HepG2 (cell line): ENCODE measurements at regions not wholly inside any gene's neighbourhood (a gene's known extent, or its start where the extent isn't known, plus 50 kb on each side); places are given as distances from the start of the nearest gene placed in this dataset.

ENCODE experiments used
- ATAC-seq: fragments of 200-7000 bp; cut with Tn5 transposase; 3 replicates; pipeline ENCODE4 v1.9.1; 2020; ENCODE audit warnings: mild to moderate bottlenecking, moderate library complexity
- BruUV-seq: library from RNA; stranded (reverse); fragments of 400-500 nt; replicated peaks from 2 replicates; lab custom pipeline; 2021; lab: Mats Ljungman, UMichigan
- CTCF ChIA-PET: fragments of 300-600 bp; formaldehyde crosslinking; extraction: SDS; loops from one replicate; lab custom pipeline; 2021; ENCODE audit warnings: low total read pairs, inconsistent platforms, low intra/inter-chr PET ratio; lab: Yijun Ruan, JAX
- POLR2A ChIA-PET: fragments of 350-600 bp; sonication (Branson Sonifier 250); formaldehyde crosslinking; loops from one replicate; lab custom pipeline; 2020; ENCODE audit warnings: antibody characterized with exemption, inconsistent platforms; lab: Yijun Ruan, JAX
- DNase-seq: peaks from one replicate; pipeline ENCODE4 v3.0.0-alpha.2; 2015; ENCODE audit warnings: low spot score
- FAIRE-seq: peaks from 3 replicates; lab custom pipeline; 2011; peaks lifted over from hg19 to GRCh38; lab: Jason Lieb, UNC
- H2AFZ ChIP-seq: one replicate; pipeline ENCODE4 v1.6.1; 2011; ENCODE audit warnings: low read length, inconsistent platforms
- H3K27ac ChIP-seq: fragments of 300-600 bp; 3 replicates; pipeline ENCODE4 v1.8.0; 2011; ENCODE audit warnings: mixed run types, mild to moderate bottlenecking, mixed read lengths, low read length, inconsistent platforms; ENCODE audit not compliant: insufficient read depth; ENCODE audit errors: extremely low read length
- H3K27me3 ChIP-seq, 2 experiments: fragments of 200-600 bp in 1 of 2; 2 replicates in 1 of 2; 3 replicates in 1 of 2; pipeline versions ENCODE4 v1.6.0 to v1.8.0; 2011; ENCODE audit warnings: low read length in 2 of 2, mild to moderate bottlenecking in 2 of 2, moderate library complexity in 2 of 2, inconsistent platforms in 1 of 2; ENCODE audit not compliant: insufficient read depth in 2 of 2, control insufficient read depth in 1 of 2
- H3K36me3 ChIP-seq, 2 experiments: fragments of 200-600 bp in 1 of 2; replicated peaks in 1 of 2; 2 replicates in 1 of 2; 3 replicates in 1 of 2; pipeline versions ENCODE4 v1.5.1 to v1.8.0; 2011; ENCODE audit warnings: low read length in 2 of 2, inconsistent platforms in 1 of 2; ENCODE audit not compliant: insufficient read depth in 2 of 2, control insufficient read depth in 1 of 2
- H3K4me1 ChIP-seq: 2 replicates; pipeline ENCODE4 v1.5.1; 2012; ENCODE audit warnings: low read length, inconsistent platforms; ENCODE audit not compliant: insufficient read depth
- H3K4me2 ChIP-seq: 2 replicates; pipeline ENCODE4 v1.6.0; 2011; ENCODE audit warnings: low read depth, low read length, inconsistent platforms
- H3K4me3 ChIP-seq, 3 experiments: fragments of 200-600 bp in 1 of 3; sonication (generic), shearing (Covaris generic) in 1 of 3; replicated peaks in 1 of 3; 2 replicates each; pipeline ENCODE4 v1.5.1; 2011 to 2016; ENCODE audit warnings: low read length in 3 of 3, inconsistent platforms in 2 of 3, low read depth in 2 of 3, mild to moderate bottlenecking in 2 of 3, control low read depth in 1 of 3, mixed read lengths in 1 of 3; ENCODE audit not compliant: insufficient read depth in 1 of 3
- H3K79me2 ChIP-seq: one replicate; pipeline ENCODE4 v1.6.1; 2011; ENCODE audit warnings: low read length, inconsistent platforms; ENCODE audit not compliant: insufficient read depth
- H3K9ac ChIP-seq: 2 replicates; pipeline ENCODE4 v1.6.0; 2011; ENCODE audit warnings: mild to moderate bottlenecking, low read depth, low read length, inconsistent platforms; ENCODE audit not compliant: insufficient read depth
- H3K9me3 ChIP-seq: 2 replicates; pipeline ENCODE4 v1.5.1; 2012; ENCODE audit warnings: mild to moderate bottlenecking, low read length
- H4K20me1 ChIP-seq: 2 replicates; pipeline ENCODE4 v1.6.0; 2011; ENCODE audit warnings: inconsistent platforms, mild to moderate bottlenecking, low read length, moderate library complexity; ENCODE audit not compliant: insufficient read depth
- HNF4A ChIP-seq: sonication (generic); formaldehyde crosslinking; IDR thresholded peaks from 2 replicates; pipeline ENCODE4 v1.4.0; 2020; ENCODE audit warnings: missing genetic modification reagents
- HNF4G ChIP-seq, 2 experiments: sonication (generic) in 1 of 2; formaldehyde crosslinking in 1 of 2; IDR thresholded peaks; 2 replicates each; pipeline versions ENCODE4 v1.4.0 to v1.6.1; 2011 to 2020; ENCODE audit warnings: borderline replicate concordance in 2 of 2, low read depth in 2 of 2, mild to moderate bottlenecking in 2 of 2, low read length in 1 of 2, missing genetic modification reagents in 1 of 2, moderate library complexity in 1 of 2
- RARA ChIP-seq: IDR thresholded peaks from 2 replicates; pipeline ENCODE4 v1.6.1; 2016; ENCODE audit warnings: missing genetic modification reagents, missing compliant biosample characterization
- RXRA ChIP-seq: sonication (generic); formaldehyde crosslinking; IDR thresholded peaks from 2 replicates; pipeline ENCODE4 v1.5.1; 2020; ENCODE audit warnings: missing genetic modification reagents
- RXRB ChIP-seq: IDR thresholded peaks from 2 replicates; pipeline ENCODE4 v1.6.1; 2016; ENCODE audit warnings: borderline replicate concordance, missing genetic modification reagents, missing compliant biosample characterization
- SPEN ChIP-seq: sonication (generic); formaldehyde crosslinking; IDR thresholded peaks from 2 replicates; pipeline ENCODE4 v1.5.1; 2020; ENCODE audit warnings: low read depth, mild to moderate bottlenecking, missing genetic modification reagents
- WGBS: methylation state at CpG from one replicate; pipeline ENCODE4 v1.1.6; 2017; ENCODE audit warnings: low lambda C conversion rate; 5-methylcytosine and 5-hydroxymethylcytosine counted together
- in situ Hi-C: cut with HindIII; loops from 2 replicates; pipeline ENCODE4 v1.10.0; 2017; ENCODE audit warnings: low pct_unique_long_range_greater_than_20kb; ENCODE audit not compliant: extremely low pct_ligation_motif_present
- intact Hi-C: fragments of 100-400 bp; cut with micrococcal nuclease; formaldehyde crosslinking; loops from one replicate; pipeline ENCODE4 v1.10.0; 2022; ENCODE audit not compliant: unreplicated experiment
- TF ChIP-seq, protein P1 (sequence below): sonication (generic); formaldehyde crosslinking; IDR thresholded peaks from 2 replicates; pipeline ENCODE4; 2020; ENCODE audit warnings: missing genetic modification reagents, mild to moderate bottlenecking, borderline replicate concordance
- TF ChIP-seq, protein P2 (sequence below): sonication (generic); formaldehyde crosslinking; IDR thresholded peaks from 2 replicates; pipeline ENCODE4 v1.5.1; 2020; ENCODE audit warnings: mild to moderate bottlenecking, moderate library complexity, missing genetic modification reagents

DNA sequence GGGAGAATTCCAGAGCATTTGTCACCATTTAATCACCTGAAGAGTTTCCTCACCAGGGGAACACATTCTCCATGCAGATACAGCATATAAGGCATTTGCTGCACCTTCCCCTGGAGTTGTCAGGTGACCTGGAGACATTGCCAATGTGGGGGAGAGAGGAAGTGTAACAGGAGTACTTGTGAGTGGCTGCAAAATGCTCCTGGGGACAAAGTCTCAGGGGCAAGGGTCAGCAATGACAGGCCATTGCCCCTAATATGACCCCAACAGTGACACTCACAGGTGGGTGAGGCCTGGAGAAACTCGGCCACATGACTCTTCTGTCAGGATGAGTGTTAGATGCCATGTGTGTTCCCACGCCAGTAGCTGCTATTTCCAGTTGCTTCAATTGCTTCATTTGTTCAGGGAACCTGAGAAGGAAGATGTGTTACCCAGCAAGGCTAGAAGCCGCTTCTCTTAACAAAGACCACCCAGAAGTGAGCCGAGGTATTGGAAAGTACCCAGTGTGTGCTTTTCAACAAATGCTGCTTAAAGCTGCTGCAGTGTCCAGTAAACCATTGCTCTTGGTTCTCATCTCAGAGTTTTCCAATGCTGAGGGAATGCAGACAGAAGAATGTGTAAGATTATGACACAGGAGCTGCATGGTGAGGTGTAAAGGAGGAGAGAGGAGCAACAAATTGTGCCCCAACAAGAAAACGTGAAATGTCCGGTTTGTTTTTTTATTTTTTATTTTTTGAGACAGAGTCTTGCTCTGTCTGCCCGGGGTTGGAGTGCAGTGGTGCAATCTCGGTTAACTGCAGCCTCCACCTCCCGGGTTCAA is 128.2 kb upstream of the SLC44A1 start:
- 57% methylated on average over 7 of the region's 9 CpGs for WGBS
- intact Hi-C loops (no loop called here), in situ Hi-C loops (no loop called here)
- no peak overlapping the region for H3K27ac ChIP-seq
- H3K27me3 ChIP-seq, result peaks cover 0 to 7% of the 10 kb centered on the region in 2 experiments; a peak in 1 of 5 replicates
- FAIRE-seq, result no peak
- H3K79me2 ChIP-seq, result no peaks in the 10 kb centered on the region
- no TSS peak for BruUV-seq
- H3K9ac ChIP-seq, result no peak overlapping the region
- peaks cover 9% of the 10 kb centered on the region for H3K4me1 ChIP-seq
- TF ChIP-seq RXRA (CRISPR knock-in tag) (peak; percentile 48; the same call in 1 of the 2 replicates), SPEN (0 out of 2 replicates have a peak, but pooled peaks have one; percentile 22), HNF4G (IDR thresholded peaks at IDR 0.05; ENCODE audit: borderline replicate concordance, low read depth, low read length) (peak; percentile 57; the same call in 1 of the 2 replicates), HNF4G (CRISPR knock-in tag; IDR thresholded peaks at IDR 0.05; ENCODE audit: borderline replicate concordance, low read depth) (no peak), RXRB (CRISPR knock-in tag) (0 out of 2 replicates have a peak, but pooled peaks have one; percentile 14), HNF4A (CRISPR knock-in tag) (peak; percentile 75), RARA (CRISPR knock-in tag) (peak; percentile 83)
- TF ChIP-seq, protein P1, sequence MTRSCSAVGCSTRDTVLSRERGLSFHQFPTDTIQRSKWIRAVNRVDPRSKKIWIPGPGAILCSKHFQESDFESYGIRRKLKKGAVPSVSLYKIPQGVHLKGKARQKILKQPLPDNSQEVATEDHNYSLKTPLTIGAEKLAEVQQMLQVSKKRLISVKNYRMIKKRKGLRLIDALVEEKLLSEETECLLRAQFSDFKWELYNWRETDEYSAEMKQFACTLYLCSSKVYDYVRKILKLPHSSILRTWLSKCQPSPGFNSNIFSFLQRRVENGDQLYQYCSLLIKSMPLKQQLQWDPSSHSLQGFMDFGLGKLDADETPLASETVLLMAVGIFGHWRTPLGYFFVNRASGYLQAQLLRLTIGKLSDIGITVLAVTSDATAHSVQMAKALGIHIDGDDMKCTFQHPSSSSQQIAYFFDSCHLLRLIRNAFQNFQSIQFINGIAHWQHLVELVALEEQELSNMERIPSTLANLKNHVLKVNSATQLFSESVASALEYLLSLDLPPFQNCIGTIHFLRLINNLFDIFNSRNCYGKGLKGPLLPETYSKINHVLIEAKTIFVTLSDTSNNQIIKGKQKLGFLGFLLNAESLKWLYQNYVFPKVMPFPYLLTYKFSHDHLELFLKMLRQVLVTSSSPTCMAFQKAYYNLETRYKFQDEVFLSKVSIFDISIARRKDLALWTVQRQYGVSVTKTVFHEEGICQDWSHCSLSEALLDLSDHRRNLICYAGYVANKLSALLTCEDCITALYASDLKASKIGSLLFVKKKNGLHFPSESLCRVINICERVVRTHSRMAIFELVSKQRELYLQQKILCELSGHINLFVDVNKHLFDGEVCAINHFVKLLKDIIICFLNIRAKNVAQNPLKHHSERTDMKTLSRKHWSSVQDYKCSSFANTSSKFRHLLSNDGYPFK (CRISPR knock-in tag), result no peak
- TF ChIP-seq, protein P2, sequence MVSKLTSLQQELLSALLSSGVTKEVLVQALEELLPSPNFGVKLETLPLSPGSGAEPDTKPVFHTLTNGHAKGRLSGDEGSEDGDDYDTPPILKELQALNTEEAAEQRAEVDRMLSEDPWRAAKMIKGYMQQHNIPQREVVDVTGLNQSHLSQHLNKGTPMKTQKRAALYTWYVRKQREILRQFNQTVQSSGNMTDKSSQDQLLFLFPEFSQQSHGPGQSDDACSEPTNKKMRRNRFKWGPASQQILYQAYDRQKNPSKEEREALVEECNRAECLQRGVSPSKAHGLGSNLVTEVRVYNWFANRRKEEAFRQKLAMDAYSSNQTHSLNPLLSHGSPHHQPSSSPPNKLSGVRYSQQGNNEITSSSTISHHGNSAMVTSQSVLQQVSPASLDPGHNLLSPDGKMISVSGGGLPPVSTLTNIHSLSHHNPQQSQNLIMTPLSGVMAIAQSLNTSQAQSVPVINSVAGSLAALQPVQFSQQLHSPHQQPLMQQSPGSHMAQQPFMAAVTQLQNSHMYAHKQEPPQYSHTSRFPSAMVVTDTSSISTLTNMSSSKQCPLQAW, result no peak
- no peak overlapping the region for H3K4me2 ChIP-seq
- CTCF ChIA-PET, result no interaction called here
- DNase-seq, result no peak
- H3K4me3 ChIP-seq, result no peak overlapping the region
- H3K36me3 ChIP-seq, result no peaks in the 10 kb centered on the region
- POLR2A ChIA-PET, result no interaction called here
- H3K9me3 ChIP-seq, result no peaks in the 10 kb centered on the region
- H4K20me1 ChIP-seq, result no peaks in the 10 kb centered on the region
- H2AFZ ChIP-seq, result no peak overlapping the region
- peak; percentile 44 for ATAC-seq
